ENCODE measurements at regions not wholly inside any gene's neighbourhood (a gene's known extent, or its start where the extent isn't known, plus 50 kb on each side); places are given as distances from the start of the nearest gene placed in this dataset.
"Not testable (repeated sequence)": the region's sequence is repeated elsewhere in the genome, so short reads cannot be mapped to it uniquely, and the experiment has no call there.

DNA sequence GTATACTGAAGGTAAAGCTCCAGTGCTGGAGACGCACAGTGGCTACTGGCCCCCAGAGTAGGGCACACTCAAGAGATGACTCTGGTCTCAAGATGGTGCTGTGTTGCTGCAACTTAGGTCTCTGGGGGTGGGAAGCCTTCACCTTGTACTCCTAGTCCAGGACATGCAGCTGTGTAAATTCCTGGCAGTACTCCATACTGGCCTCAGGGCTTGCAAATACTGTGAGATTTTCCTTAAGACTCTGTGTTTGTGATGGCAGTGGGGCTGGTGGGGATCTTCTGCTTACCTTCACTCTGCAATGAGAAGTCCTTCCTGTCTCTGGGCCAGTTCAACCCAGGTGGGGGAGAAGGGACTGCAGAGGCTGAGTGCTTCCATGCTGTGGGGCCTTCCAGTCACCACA, 102.9 kb downstream of the THSD1 start:
- TF ChIP-seq, protein P1, sequence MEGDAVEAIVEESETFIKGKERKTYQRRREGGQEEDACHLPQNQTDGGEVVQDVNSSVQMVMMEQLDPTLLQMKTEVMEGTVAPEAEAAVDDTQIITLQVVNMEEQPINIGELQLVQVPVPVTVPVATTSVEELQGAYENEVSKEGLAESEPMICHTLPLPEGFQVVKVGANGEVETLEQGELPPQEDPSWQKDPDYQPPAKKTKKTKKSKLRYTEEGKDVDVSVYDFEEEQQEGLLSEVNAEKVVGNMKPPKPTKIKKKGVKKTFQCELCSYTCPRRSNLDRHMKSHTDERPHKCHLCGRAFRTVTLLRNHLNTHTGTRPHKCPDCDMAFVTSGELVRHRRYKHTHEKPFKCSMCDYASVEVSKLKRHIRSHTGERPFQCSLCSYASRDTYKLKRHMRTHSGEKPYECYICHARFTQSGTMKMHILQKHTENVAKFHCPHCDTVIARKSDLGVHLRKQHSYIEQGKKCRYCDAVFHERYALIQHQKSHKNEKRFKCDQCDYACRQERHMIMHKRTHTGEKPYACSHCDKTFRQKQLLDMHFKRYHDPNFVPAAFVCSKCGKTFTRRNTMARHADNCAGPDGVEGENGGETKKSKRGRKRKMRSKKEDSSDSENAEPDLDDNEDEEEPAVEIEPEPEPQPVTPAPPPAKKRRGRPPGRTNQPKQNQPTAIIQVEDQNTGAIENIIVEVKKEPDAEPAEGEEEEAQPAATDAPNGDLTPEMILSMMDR (conservative IDR thresholded peaks at IDR 0.05) = not testable (repeated sequence)
- not testable (repeated sequence) for TF ChIP-seq ZFX (IDR thresholded peaks at IDR 0.05)
